GM23338 (cell line): ENCODE measurements at regions not wholly inside any gene's neighbourhood (a gene's known extent, or its start where the extent isn't known, plus 50 kb on each side); places are given as distances from the start of the nearest gene placed in this dataset.

ENCODE experiments used
- ATAC-seq: fragments of 200-7000 bp; cut with Tn5 transposase; 3 replicates; pipeline ENCODE4 v1.9.1; 2020
- DNase-seq: peaks from one replicate; pipeline ENCODE4 v3.0.0-alpha.2; 2015; ENCODE audit warnings: low spot score
- H2AFZ ChIP-seq: fragments of 200-600 bp; sonication (generic); 2 replicates; pipeline ENCODE4 v1.8.0; 2016; ENCODE audit warnings: antibody characterized with exemption, mild to moderate bottlenecking, moderate library complexity
- H3F3A ChIP-seq: fragments of 200-600 bp; sonication (generic); replicated peaks from 2 replicates; pipeline ENCODE4 v1.8.0; 2017; ENCODE audit warnings: antibody characterized with exemption, mixed run types, low read depth
- H3K27ac ChIP-seq: fragments of 200-600 bp; sonication (generic); 2 replicates; pipeline ENCODE4 v1.6.1; 2016; ENCODE audit warnings: low read depth
- H3K27me3 ChIP-seq: fragments of 200-600 bp; sonication (generic); 2 replicates; pipeline ENCODE4 v1.8.0; 2016; ENCODE audit warnings: mild to moderate bottlenecking, mixed run types, moderate library complexity; ENCODE audit not compliant: insufficient read depth
- H3K36me3 ChIP-seq: fragments of 200-600 bp; sonication (generic); 2 replicates; pipeline ENCODE4 v1.8.0; 2016; ENCODE audit warnings: mild to moderate bottlenecking; ENCODE audit not compliant: insufficient read depth
- H3K4me1 ChIP-seq: fragments of 200-600 bp; sonication (generic); 2 replicates; pipeline ENCODE4 v1.8.0; 2016; ENCODE audit warnings: mild to moderate bottlenecking, moderate library complexity; ENCODE audit not compliant: insufficient read depth
- H3K4me2 ChIP-seq: fragments of 200-600 bp; sonication (generic); 2 replicates; pipeline ENCODE4 v1.7.1; 2017; ENCODE audit warnings: mixed run types
- H3K4me3 ChIP-seq: fragments of 200-600 bp; sonication (generic); 2 replicates; pipeline ENCODE4 v1.6.1; 2016; ENCODE audit warnings: mixed run types
- H3K79me2 ChIP-seq: fragments of 200-600 bp; sonication (generic); replicated peaks from 2 replicates; pipeline ENCODE4 v1.8.0; 2017; ENCODE audit warnings: mild to moderate bottlenecking; ENCODE audit not compliant: insufficient read depth
- H3K9me2 ChIP-seq: fragments of 200-600 bp; sonication (generic); 2 replicates; pipeline ENCODE4 v1.8.0; 2017; ENCODE audit not compliant: insufficient read depth
- H4K20me1 ChIP-seq: fragments of 200-600 bp; sonication (generic); replicated peaks from 2 replicates; pipeline ENCODE4 v1.8.0; 2017; ENCODE audit warnings: mild to moderate bottlenecking; ENCODE audit not compliant: insufficient read depth
- H3K27ac Mint-ChIP-seq: 2 replicates; pipeline ENCODE4 v1.8.0; 2020; ENCODE audit warnings: inconsistent platforms, mild to moderate bottlenecking, moderate library complexity, mixed read lengths
- H3K27me3 Mint-ChIP-seq: 3 replicates; pipeline ENCODE4 v1.8.0; 2022; ENCODE audit warnings: low read depth, mild to moderate bottlenecking, moderate library complexity, mixed read lengths, inconsistent platforms; ENCODE audit not compliant: insufficient read depth, poor library complexity
- H3K36me3 Mint-ChIP-seq: 3 replicates; pipeline ENCODE4 v1.8.0; 2021; ENCODE audit warnings: low read depth, mild to moderate bottlenecking, inconsistent platforms, moderate library complexity, mixed read lengths
- H3K4me1 Mint-ChIP-seq: 3 replicates; pipeline ENCODE4 v1.8.0; 2020; ENCODE audit warnings: mild to moderate bottlenecking, inconsistent platforms, mixed read lengths
- H3K4me3 Mint-ChIP-seq: 3 replicates; pipeline ENCODE4 v1.8.0; 2021; ENCODE audit warnings: moderate library complexity, mild to moderate bottlenecking, inconsistent platforms, mixed read lengths
- H3K9me3 Mint-ChIP-seq: 3 replicates; pipeline ENCODE4 v1.8.0; 2020; ENCODE audit warnings: moderate library complexity, mild to moderate bottlenecking, inconsistent platforms, mixed read lengths
- CREB1 ChIP-seq: fragments of 250-450 bp; sonication (Bioruptor Pico); IDR thresholded peaks from 2 replicates; pipeline ENCODE4 v1.5.0; 2020; ENCODE audit warnings: low read depth, mild to moderate bottlenecking, moderate library complexity
- EZH2phosphoT487 ChIP-seq: fragments of 200-600 bp; sonication (generic); IDR thresholded peaks from one replicate; pipeline ENCODE4 v1.8.1; 2018; ENCODE audit warnings: antibody characterized with exemption; ENCODE audit not compliant: unreplicated experiment
- POLR2AphosphoS5 ChIP-seq: IDR thresholded peaks from 2 replicates; pipeline ENCODE4 v1.6.1; 2016; ENCODE audit warnings: antibody characterized with exemption, low read depth
- STAT1 ChIP-seq: IDR thresholded peaks from one replicate; pipeline ENCODE4 v1.6.1; 2016; ENCODE audit warnings: antibody characterized with exemption; ENCODE audit not compliant: unreplicated experiment
- ZNF114 ChIP-seq: fragments of 250-450 bp; sonication (Bioruptor Pico); IDR thresholded peaks from 2 replicates; pipeline ENCODE4 v1.5.0; 2020; ENCODE audit warnings: mild to moderate bottlenecking, moderate library complexity
- ZNF331 ChIP-seq: fragments of 250-450 bp; sonication (Bioruptor Pico); IDR thresholded peaks from 2 replicates; pipeline ENCODE4 v1.5.0; 2020; ENCODE audit warnings: low read depth, mild to moderate bottlenecking, moderate library complexity
- TF ChIP-seq, protein P1 (sequence below), 2 experiments: fragments of 200-600 bp in 1 of 2; sonication (generic) in 1 of 2; conservative IDR thresholded peaks; 2 replicates each; pipeline versions ENCODE4 v1.5.1 to v1.6.1; 2016 to 2017; ENCODE audit warnings: antibody characterized with exemption in 2 of 2, low read depth in 2 of 2, mild to moderate bottlenecking in 2 of 2, moderate library complexity in 1 of 2

DNA sequence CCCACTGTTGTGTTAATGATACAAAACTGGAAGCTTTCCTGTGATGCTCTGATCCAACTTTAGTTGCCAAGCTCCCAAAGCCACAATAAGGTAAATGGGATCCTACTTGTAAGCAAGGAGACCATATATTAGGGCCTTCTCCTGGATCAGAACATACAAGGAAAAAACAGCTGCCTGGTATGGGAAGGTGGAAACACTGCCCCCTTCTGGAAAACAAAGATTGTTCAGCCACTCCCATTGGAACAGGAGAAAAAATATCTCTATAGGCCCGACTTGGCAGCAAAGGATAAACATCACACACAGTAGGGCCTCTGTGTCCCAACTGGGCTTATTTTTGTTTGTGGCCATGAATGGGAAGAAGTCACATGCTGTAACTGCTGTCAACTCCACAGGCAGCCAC, 166.5 kb downstream of the TBX22 start:
- no peak overlapping the region for H3K4me3 ChIP-seq
- no peak overlapping the region for H3K27ac ChIP-seq
- TF ChIP-seq, protein P1, sequence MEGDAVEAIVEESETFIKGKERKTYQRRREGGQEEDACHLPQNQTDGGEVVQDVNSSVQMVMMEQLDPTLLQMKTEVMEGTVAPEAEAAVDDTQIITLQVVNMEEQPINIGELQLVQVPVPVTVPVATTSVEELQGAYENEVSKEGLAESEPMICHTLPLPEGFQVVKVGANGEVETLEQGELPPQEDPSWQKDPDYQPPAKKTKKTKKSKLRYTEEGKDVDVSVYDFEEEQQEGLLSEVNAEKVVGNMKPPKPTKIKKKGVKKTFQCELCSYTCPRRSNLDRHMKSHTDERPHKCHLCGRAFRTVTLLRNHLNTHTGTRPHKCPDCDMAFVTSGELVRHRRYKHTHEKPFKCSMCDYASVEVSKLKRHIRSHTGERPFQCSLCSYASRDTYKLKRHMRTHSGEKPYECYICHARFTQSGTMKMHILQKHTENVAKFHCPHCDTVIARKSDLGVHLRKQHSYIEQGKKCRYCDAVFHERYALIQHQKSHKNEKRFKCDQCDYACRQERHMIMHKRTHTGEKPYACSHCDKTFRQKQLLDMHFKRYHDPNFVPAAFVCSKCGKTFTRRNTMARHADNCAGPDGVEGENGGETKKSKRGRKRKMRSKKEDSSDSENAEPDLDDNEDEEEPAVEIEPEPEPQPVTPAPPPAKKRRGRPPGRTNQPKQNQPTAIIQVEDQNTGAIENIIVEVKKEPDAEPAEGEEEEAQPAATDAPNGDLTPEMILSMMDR (conservative IDR thresholded peaks at IDR 0.05; ENCODE audit: low read depth in 2 of 2) = peak; percentile 53 to 56
- no peak for TF ChIP-seq ZNF114
- no peak for TF ChIP-seq POLR2AphosphoS5
- TF ChIP-seq ZNF331 (CRISPR knock-in tag) = no peak
- no peaks in the 10 kb centered on the region for H4K20me1 ChIP-seq
- H3K27me3 Mint-ChIP-seq = no peaks in the 10 kb centered on the region
- H3F3A ChIP-seq = no peaks in the 10 kb centered on the region
- H2AFZ ChIP-seq = no peak overlapping the region
- H3K4me3 Mint-ChIP-seq = no peak overlapping the region
- H3K9me3 Mint-ChIP-seq = no peaks in the 10 kb centered on the region; the same call in 2 of the 3 replicates
- H3K27me3 ChIP-seq = no peaks in the 10 kb centered on the region
- no peaks in the 10 kb centered on the region for H3K4me1 ChIP-seq
- no peak overlapping the region for H3K4me2 ChIP-seq
- no peaks in the 10 kb centered on the region for H3K9me2 ChIP-seq
- no peaks in the 10 kb centered on the region for H3K36me3 ChIP-seq
- no peak overlapping the region for H3K27ac Mint-ChIP-seq
- peak; percentile 38 for DNase-seq
- H3K4me1 Mint-ChIP-seq = no peaks in the 10 kb centered on the region
- H3K79me2 ChIP-seq = no peaks in the 10 kb centered on the region
- no peaks in the 10 kb centered on the region for H3K36me3 Mint-ChIP-seq
- no peak for ATAC-seq

DNA sequence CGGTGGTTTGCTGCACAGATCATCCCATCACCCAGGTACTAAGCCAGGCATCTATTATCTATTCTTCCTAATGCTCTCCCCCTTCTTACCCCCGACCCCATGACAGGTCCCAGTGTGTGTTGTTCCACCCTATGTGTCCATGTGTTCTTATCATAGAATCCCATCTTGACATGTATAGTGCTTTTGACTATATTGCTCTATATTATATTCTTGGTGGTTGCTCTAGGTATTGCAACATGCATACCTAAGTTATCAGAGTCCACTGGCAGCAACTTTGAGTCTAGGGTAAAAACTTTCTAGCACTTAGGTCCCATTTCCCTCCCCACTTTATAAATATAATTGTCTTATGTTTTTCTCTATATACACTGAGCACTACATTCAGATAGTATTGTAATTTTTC, 170.3 kb downstream of the TBX22 start:
- Mint-ChIP-seq H3K36me3 (no peaks in the 10 kb centered on the region), H3K9me3 (peaks cover 8% of the 10 kb centered on the region; the same call in 2 of the 3 replicates)
- no peaks in the 10 kb centered on the region for H3K27me3 ChIP-seq

DNA sequence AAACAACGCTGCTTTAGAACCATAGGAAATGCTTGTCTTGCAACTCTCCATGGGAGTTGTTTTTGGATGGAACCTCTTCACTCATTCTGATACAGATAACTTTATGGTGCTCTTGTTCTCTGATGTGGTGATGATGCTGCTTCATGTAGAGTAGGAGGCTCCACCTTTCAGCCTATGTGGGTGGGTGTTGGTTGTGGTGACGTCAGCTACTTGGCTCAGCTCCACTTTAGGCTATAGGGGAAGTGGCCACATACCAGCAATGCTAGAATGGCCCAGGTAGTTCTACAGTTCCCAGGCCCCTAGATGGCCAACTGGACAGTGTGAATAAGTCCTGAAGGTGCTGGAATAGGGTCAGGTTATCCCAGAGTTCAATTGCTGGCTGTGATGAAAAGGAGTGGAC, 192.1 kb downstream of the TBX22 start:
- Histone ChIP-seq H3K27ac (no peak overlapping the region), H3K4me3 (no peak overlapping the region), H3K4me2 (no peak overlapping the region), H4K20me1 (no peaks in the 10 kb centered on the region), H3K9me2 (no peaks in the 10 kb centered on the region), H3K4me1 (no peaks in the 10 kb centered on the region), H3F3A (no peaks in the 10 kb centered on the region), H3K27me3 (no peaks in the 10 kb centered on the region), H2AFZ (no peak overlapping the region), H3K36me3 (no peaks in the 10 kb centered on the region), H3K79me2 (no peaks in the 10 kb centered on the region)
- Mint-ChIP-seq H3K27ac (no peak overlapping the region), H3K9me3 (peaks cover 4% of the 10 kb centered on the region; the same call in 2 of the 3 replicates), H3K36me3 (no peaks in the 10 kb centered on the region), H3K4me3 (no peak overlapping the region), H3K4me1 (no peaks in the 10 kb centered on the region), H3K27me3 (no peaks in the 10 kb centered on the region)
- no peak for DNase-seq
- ATAC-seq = no peak
- TF ChIP-seq ZNF114 = no peak
- TF ChIP-seq CREB1 (CRISPR knock-in tag) = no peak
- no peak for TF ChIP-seq STAT1

More for the DNA sequence above, 170.3 kb downstream of the TBX22 start:
- Histone ChIP-seq H3K4me3 (no peak overlapping the region), H3K4me2 (no peak overlapping the region), H3K4me1 (no peaks in the 10 kb centered on the region), H2AFZ (no peak overlapping the region), H3F3A (no peaks in the 10 kb centered on the region), H3K27ac (no peak overlapping the region), H3K9me2 (no peaks in the 10 kb centered on the region), H3K36me3 (no peaks in the 10 kb centered on the region), H3K79me2 (no peaks in the 10 kb centered on the region), H4K20me1 (no peaks in the 10 kb centered on the region)
- Mint-ChIP-seq H3K27me3 (no peaks in the 10 kb centered on the region), H3K4me1 (no peaks in the 10 kb centered on the region), H3K27ac (no peak overlapping the region), H3K4me3 (no peak overlapping the region)
- TF ChIP-seq EZH2phosphoT487 (no peak), STAT1 (no peak), ZNF114 (no peak), ZNF331 (CRISPR knock-in tag) (no peak)
- no peak for ATAC-seq
- no peak for DNase-seq
